HG03066 (cell line): ENCODE measurements at regions not wholly inside any gene's neighbourhood (a gene's known extent, or its start where the extent isn't known, plus 50 kb on each side); places are given as distances from the start of the nearest gene placed in this dataset.

Source experiments
- ATAC-seq: cut with Tn5 transposase; IDR thresholded peaks from one replicate; pipeline ENCODE4 v1.9.1; 2021; ENCODE audit warnings: low read depth; ENCODE audit not compliant: unreplicated experiment

GRCh38 chr3:75983609-75984290, 198.4 kb upstream of the ZNF717 start:
- ATAC-seq, result no peak

GRCh38 chr3:75985432-75985831, 200.1 kb upstream of the ZNF717 start:
- ATAC-seq, result no peak

GRCh38 chr3:76010252-76010651, 224.9 kb upstream of the ZNF717 start:
- no peak for ATAC-seq

- no peak for ATAC-seq
Observed at GRCh38 chr3:76011121-76011520, 225.8 kb upstream of the ZNF717 start.

GRCh38 chr3:76015496-76015895, 230.1 kb upstream of the ZNF717 start:
- ATAC-seq, result no peak

GRCh38 chr3:76016111-76016510, 230.8 kb upstream of the ZNF717 start:
- no peak for ATAC-seq

DNA sequence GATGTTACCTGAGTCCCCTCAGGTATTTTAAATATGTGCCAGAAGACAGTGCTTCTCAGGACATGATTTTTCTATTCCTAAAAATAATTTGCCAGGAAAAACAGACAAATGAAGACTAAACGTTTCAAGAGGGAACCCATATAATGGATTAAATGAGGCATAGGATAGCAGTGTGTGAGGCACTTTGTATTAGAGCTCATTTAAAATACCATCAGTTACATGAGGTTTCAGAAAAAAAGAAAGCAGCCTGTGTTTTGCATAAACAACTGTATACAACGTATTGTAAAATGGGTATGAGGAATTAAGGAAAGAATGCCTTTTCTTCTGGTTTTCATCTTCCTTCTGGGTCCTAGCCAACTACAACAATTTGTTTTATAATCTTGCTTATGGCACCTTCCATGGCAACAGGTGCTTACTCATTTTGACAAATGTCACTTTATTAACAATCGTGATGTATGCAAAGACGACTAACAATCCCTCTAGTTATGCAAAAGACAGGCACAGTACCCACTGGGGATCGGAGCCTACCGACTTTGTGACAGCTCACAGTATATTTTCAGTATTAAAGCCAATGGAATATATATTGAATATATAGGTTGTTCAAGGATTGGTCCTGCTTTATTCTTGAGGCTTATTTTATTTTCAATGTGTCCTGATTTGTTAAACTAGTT, 231.6 kb upstream of the ZNF717 start:
- no peak for ATAC-seq

- no peak for ATAC-seq
Observed at GRCh38 chr3:76021376-76021775, 236.0 kb upstream of the ZNF717 start.

DNA sequence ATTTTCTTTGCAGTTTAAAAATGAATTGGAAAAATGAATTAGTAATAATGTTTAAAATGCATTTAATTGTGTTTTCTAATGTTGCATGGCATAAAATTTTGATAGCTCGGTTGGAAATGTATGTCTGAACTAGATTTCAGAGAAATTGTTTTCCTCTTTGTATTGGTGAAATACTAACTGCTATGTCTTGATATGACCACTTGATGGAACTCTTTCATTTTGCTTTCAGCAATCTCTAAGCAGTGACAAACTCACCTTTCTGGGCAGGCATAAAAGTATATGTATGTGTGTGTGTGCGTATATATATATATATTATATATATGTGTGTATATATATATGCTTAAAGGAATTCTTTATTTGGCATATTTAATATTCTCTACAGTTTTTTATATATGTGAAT, 239.3 kb upstream of the ZNF717 start:
- ATAC-seq, result no peak

- ATAC-seq, result no peak
Observed at GRCh38 chr3:76025561-76025960, 240.2 kb upstream of the ZNF717 start.

GRCh38 chr3:76026379-76026778, 241.0 kb upstream of the ZNF717 start:
- ATAC-seq, result no peak

GRCh38 chr3:76028774-76029173, 243.4 kb upstream of the ZNF717 start:
- ATAC-seq, result no peak

DNA sequence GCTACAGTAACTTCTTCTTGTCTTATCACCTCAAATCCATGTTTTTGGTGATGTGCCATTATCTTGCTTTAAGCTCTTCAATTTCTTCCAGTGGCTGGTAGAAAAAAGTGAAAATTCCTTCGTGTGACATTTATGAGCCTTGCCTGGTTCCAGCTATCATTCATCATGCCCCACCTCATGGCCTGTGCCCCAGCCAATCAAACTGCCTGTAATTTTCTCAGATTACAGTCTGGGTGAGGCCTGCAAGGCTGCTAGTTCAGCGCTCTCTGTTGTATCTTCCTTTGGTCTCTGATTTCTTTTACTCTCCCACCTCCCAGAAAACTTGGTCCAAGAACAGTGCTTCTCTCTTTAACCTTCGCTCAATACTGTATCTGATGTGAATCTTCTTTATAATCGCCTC, 249.3 kb upstream of the ZNF717 start:
- no peak for ATAC-seq

DNA sequence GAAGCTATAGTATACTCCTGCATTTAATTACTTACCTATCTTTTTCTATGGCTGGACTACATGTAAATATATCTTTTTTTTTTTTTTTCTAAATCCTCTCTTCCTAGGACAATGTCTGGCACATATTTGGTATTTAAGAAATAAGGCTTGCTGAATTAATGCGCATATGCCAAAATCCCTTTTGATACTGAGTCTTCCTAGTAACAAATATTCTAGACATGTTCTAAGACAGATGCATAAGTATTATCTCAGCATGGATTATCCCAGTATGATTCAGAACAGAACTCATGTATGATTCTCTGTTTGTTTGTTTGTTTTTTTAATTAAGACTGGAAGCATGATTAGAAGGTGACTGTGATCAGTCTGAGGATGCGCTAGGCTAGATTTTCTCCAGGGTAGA, 249.8 kb upstream of the ZNF717 start:
- ATAC-seq, result no peak

- ATAC-seq, result no peak
Observed at GRCh38 chr3:76038949-76039348, 253.6 kb upstream of the ZNF717 start.

DNA sequence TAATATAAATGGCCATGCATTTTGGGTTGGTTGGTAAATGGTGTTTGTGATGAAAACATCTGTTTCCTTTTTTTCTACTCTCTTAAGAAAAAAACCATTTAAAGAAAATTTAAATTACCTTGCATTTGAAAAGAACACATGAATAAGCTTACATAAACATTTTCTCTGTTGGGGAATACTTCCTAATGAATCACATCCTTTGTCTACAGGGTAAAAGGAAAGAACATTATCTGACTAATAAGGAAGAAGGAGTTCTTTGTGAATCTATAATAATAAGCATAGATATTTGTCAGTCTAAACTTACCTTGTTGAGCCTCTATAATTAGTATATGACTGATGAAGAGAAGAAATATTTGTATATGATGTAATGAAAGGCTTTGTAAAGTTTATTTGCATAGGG, 254.1 kb upstream of the ZNF717 start:
- no peak for ATAC-seq

DNA sequence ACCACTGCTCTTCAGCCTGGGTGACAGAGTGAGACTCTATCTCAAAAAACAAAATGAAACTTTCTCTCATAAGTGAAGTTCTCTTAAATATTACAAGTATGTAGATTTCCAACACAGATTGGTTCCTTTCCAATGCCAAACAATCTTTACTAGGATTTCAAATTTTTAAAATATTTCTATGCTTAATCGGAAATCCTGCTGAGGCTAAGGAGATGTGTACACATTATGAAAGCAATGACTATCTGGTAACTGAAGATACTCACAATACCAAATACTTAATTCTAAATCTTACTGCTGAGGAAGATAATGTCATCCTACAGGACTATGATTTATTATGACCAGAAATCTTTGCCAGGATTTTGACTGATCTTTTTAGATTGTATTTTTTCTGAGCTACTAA, 255.6 kb upstream of the ZNF717 start:
- no peak for ATAC-seq

DNA sequence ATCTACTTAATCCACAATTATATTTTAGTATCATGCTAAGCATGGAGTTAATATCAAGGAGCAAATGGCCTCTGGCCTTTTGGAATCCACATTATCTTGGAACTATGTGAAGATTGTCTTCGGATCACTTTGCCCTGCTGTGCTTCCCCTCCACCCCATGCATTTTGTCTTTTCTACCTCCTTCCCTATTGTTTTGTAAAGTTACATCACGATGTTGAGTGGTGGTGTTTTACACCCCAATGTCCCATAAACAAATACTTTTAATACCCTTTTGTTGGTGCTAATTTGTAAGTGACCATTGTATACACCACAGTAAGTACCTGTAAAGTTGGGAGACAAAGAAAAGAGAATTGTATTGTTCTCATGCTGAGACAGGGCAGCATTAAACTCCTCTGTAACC, 258.4 kb upstream of the ZNF717 start:
- ATAC-seq, result no peak

DNA sequence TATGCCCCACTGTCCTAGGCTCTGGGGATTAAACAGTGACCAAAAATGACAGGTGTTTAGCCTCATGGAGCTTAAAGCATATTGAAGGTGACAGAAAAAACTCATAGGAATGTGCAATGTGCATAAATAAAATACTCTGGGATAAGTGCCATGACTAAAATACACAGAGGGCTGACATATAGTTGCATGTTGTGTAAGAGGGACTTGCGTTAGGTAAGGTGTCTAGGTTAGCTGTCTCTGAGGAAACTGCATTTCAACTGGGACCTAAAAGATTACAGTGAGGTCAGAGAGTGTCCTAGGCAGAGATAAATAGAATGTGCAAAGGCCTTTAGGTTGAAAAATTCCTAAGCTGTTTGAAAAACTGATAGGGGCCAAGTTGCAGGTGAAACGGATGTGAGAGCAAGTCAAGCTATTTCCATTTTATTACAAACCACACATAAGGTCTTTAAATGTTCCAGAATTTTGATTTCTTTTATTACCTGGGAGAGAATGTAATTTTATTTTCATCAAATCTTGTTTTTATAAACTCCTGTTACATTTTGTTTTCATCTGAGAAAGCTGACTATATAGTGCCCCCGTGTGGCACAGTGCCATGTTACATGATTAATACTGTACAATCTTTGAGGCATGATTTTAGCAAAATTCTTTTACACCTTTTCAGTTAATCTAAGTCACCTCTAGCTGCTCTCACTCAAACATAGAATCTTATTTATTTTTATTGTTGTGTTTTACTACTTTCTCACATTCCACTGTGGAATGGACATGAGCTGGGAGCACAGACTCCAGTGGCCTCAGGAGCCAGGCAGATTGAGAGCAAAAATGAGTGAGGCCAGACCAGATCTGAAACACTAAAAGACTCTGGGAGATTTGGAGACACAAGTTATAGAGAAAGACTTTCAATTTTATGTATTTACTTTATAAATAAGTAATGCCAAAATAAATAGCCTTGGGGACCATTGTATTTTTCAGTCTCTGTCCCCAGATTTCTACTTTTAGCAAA, 259.6 kb upstream of the ZNF717 start:
- ATAC-seq, result no peak

DNA sequence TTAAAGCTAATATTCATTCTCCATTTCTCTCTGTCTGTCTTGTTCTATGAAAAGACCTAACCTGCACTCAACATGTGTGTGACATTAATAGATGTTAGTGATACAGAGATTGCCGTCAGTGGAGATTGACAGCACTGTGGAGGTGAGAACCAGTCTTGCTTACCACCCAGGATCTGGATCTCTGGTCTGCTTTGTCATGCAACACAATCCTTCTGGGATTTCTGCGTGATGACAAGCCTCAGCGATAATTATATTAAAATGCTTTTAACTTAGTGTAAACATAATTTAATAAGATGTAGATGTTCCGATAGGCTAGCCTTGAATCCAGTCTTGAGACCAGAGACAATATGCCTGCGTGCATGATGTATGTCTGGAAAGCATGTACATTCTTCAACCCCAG, 262.0 kb upstream of the ZNF717 start:
- no peak for ATAC-seq

- no peak for ATAC-seq
Observed at GRCh38 chr3:76049776-76050175, 264.4 kb upstream of the ZNF717 start.
